ENCODE measurements at regions not wholly inside any gene's neighbourhood (a gene's known extent, or its start where the extent isn't known, plus 50 kb on each side); places are given as distances from the start of the nearest gene placed in this dataset.

DNA sequence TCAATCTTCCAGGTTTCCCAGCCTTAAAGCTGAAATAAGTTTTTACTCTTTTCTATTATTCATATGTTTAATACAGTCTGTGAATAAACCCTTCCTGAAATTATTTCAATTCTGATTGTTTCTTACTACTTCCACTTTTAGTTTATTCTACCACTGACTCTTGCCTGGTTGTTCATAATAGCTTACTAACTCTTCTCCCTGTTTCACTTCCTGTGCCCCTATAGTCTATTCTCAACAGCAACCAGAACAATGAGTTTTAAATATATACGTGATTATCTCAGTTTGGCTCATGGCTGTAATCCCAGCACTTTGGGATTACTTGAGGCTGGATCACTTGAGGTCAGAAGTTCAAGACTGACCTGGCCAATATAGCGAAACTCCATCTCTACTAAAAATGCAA lies 408.0 kb upstream of the SPOCK3 start:
- TF ChIP-seq, protein P1, sequence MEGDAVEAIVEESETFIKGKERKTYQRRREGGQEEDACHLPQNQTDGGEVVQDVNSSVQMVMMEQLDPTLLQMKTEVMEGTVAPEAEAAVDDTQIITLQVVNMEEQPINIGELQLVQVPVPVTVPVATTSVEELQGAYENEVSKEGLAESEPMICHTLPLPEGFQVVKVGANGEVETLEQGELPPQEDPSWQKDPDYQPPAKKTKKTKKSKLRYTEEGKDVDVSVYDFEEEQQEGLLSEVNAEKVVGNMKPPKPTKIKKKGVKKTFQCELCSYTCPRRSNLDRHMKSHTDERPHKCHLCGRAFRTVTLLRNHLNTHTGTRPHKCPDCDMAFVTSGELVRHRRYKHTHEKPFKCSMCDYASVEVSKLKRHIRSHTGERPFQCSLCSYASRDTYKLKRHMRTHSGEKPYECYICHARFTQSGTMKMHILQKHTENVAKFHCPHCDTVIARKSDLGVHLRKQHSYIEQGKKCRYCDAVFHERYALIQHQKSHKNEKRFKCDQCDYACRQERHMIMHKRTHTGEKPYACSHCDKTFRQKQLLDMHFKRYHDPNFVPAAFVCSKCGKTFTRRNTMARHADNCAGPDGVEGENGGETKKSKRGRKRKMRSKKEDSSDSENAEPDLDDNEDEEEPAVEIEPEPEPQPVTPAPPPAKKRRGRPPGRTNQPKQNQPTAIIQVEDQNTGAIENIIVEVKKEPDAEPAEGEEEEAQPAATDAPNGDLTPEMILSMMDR (IDR thresholded peaks at IDR 0.05): no peak
- TF ChIP-seq POLR2A (IDR thresholded peaks at IDR 0.05; ENCODE audit: low read depth): no peak
